ENCODE measurements at regions not wholly inside any gene's neighbourhood (a gene's known extent, or its start where the extent isn't known, plus 50 kb on each side); places are given as distances from the start of the nearest gene placed in this dataset.
"Not testable (repeated sequence)": the region's sequence is repeated elsewhere in the genome, so short reads cannot be mapped to it uniquely, and the experiment has no call there.

DNA sequence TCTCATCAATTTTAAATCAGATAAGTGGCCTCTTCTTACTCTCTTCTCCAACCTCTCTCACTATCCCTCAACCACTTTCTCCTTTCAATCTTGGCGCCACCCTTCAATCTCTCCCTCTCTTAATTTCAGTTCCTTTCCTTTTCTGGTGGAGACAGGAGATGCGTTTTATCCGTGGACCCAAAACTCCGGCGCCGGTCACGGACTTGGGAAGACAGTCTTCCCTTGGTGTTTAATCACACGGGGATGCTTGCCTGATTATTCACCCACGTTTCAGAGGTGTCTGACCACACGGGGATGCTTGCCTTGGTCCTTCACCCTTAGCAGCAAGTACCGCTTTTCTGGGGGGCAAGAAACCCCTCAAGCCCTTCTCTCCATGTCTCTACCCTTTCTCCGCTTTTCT is 1057.6 kb upstream of the ACO1 start:
- TF ChIP-seq, protein P1, sequence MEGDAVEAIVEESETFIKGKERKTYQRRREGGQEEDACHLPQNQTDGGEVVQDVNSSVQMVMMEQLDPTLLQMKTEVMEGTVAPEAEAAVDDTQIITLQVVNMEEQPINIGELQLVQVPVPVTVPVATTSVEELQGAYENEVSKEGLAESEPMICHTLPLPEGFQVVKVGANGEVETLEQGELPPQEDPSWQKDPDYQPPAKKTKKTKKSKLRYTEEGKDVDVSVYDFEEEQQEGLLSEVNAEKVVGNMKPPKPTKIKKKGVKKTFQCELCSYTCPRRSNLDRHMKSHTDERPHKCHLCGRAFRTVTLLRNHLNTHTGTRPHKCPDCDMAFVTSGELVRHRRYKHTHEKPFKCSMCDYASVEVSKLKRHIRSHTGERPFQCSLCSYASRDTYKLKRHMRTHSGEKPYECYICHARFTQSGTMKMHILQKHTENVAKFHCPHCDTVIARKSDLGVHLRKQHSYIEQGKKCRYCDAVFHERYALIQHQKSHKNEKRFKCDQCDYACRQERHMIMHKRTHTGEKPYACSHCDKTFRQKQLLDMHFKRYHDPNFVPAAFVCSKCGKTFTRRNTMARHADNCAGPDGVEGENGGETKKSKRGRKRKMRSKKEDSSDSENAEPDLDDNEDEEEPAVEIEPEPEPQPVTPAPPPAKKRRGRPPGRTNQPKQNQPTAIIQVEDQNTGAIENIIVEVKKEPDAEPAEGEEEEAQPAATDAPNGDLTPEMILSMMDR (IDR thresholded peaks at IDR 0.05), result not testable (repeated sequence)
- not testable (repeated sequence) for TF ChIP-seq EP300, POLR2A (IDR thresholded peaks at IDR 0.05)

Measured in ovary (tissue), 3 donors.